ENCODE measurements at regions not wholly inside any gene's neighbourhood (a gene's known extent, or its start where the extent isn't known, plus 50 kb on each side); places are given as distances from the start of the nearest gene placed in this dataset.

DNA sequence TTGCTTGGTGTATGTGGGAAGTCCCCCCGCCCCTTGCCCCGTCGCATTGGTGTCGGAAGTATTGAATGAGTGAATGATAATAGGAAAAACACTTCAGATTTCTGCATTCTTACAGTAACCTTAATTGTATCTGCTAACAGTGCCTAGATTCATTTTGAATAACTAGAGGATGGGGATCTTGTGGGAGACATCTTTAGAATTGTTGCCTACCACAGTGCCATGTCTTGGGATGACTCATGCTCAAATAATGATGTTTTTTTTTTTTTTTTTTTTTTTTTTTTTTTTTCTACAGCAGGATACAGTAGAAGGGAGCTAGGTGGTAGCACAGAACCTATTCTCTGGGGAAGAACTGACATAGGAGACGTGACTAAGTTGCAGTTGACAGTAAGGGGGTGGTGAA is 237.9 kb downstream of the USP25 start:
- TF ChIP-seq, protein P1, sequence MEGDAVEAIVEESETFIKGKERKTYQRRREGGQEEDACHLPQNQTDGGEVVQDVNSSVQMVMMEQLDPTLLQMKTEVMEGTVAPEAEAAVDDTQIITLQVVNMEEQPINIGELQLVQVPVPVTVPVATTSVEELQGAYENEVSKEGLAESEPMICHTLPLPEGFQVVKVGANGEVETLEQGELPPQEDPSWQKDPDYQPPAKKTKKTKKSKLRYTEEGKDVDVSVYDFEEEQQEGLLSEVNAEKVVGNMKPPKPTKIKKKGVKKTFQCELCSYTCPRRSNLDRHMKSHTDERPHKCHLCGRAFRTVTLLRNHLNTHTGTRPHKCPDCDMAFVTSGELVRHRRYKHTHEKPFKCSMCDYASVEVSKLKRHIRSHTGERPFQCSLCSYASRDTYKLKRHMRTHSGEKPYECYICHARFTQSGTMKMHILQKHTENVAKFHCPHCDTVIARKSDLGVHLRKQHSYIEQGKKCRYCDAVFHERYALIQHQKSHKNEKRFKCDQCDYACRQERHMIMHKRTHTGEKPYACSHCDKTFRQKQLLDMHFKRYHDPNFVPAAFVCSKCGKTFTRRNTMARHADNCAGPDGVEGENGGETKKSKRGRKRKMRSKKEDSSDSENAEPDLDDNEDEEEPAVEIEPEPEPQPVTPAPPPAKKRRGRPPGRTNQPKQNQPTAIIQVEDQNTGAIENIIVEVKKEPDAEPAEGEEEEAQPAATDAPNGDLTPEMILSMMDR (conservative IDR thresholded peaks at IDR 0.05; ENCODE audit: low read depth, low read length) = no peak
- no peak for TF ChIP-seq EZH2 (IDR thresholded peaks at IDR 0.05; ENCODE audit: borderline replicate concordance, low read depth, low read length, poor library complexity, severe bottlenecking)

Measured in A673 (cell line).